ENCODE measurements at regions not wholly inside any gene's neighbourhood (a gene's known extent, or its start where the extent isn't known, plus 50 kb on each side); places are given as distances from the start of the nearest gene placed in this dataset.

DNA sequence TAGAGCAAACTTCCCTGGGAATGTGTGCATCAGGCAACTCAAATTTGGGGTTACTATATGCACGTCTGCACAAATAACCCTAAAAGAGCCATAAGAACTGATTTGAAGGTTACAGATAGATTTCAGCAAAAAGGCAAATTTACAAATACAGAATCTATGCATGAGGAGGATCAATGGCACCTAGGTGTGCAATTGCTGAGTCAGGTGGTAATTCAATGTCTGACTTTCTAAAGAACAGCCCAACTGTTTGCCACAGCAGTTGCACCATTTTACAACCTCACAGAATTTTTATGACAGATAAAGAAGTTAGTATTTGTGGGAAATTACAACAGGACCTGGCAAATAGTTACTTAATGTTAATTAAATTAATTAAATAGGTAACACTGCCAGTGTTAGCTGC is 405.5 kb downstream of the TMEM114 start:
- TF ChIP-seq, protein P1, sequence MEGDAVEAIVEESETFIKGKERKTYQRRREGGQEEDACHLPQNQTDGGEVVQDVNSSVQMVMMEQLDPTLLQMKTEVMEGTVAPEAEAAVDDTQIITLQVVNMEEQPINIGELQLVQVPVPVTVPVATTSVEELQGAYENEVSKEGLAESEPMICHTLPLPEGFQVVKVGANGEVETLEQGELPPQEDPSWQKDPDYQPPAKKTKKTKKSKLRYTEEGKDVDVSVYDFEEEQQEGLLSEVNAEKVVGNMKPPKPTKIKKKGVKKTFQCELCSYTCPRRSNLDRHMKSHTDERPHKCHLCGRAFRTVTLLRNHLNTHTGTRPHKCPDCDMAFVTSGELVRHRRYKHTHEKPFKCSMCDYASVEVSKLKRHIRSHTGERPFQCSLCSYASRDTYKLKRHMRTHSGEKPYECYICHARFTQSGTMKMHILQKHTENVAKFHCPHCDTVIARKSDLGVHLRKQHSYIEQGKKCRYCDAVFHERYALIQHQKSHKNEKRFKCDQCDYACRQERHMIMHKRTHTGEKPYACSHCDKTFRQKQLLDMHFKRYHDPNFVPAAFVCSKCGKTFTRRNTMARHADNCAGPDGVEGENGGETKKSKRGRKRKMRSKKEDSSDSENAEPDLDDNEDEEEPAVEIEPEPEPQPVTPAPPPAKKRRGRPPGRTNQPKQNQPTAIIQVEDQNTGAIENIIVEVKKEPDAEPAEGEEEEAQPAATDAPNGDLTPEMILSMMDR (IDR thresholded peaks at IDR 0.05; ENCODE audit: insufficient read depth, low read length, poor library complexity, severe bottlenecking), result no peak
- no peaks in the 10 kb centered on the region for H3K27me3 ChIP-seq (replicated peaks; ENCODE audit: control insufficient read depth, insufficient read depth, low read length)
- no peak for DNase-seq (ENCODE audit: extremely low read depth, insufficient read length)
- no peak overlapping the region for H3K4me3 ChIP-seq (replicated peaks; ENCODE audit: low read depth, low read length)
- no peaks in the 10 kb centered on the region for H3K36me3 ChIP-seq (ENCODE audit: control insufficient read depth, insufficient read depth, low read length)

DNA sequence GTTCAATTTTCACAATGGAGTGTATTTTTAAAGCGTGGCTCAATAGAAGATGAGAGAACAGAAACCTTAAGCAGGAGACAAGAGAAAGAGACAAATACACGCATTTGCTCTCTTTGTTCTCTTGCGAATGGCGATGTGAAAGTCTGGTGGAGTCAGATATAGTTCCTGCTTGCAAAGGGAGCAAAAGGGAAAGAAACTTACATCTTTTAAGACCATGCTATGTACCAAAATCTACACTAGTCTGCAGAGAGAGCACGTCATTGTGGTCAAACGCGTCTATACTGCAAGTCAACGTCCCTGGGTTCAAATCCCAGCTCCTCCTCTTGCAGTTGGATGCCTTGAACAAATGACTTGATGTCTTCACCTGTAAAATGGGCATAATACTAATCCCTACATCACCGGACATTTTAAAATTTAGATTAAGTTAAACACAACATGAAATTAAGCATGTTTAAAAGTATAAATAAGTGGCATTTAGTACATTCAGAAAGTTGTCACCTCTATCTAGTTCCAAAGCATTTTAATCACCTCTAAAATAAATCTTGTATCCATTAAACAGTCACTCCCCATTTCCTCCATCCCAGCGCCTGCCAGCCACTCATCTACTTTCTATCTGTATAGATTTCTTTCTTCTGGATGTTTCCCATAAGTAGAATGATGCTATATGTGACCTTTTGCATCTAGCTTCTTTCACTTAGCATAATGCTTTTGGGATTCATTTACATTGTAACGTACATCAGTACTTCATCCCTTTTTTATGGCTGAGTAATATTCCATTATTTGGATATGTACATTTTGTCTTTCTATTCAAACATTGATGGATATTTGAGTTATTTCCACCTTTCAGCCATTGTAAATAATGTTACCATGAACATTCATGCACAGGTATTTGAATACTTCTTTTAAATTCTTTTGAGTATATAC is 406.9 kb downstream of the TMEM114 start:
- no peak for DNase-seq (ENCODE audit: extremely low read depth, insufficient read length)

DNA sequence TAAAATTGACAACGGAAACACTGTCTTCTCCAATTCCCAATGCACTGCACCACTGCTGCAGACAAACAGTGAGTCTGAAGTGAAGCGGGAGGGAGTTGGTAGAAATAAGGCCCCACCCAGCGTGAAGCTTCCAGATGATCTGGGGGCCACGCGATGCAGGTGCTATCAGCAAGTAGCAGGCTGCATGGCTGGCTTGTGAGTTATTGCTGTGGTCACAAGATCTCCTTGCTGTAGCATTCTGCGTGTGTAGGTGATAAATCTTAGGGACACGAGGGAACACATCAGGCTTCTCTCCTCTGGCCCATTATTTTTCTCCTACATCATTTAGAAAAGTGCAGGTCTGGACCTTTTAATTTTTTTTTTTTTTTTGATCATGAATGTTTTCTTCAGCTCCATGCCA is 407.6 kb downstream of the TMEM114 start:
- H3K4me3 ChIP-seq (replicated peaks; ENCODE audit: low read depth, low read length), result no peak overlapping the region
- no peaks in the 10 kb centered on the region for H3K36me3 ChIP-seq (ENCODE audit: control insufficient read depth, insufficient read depth, low read length)
- H3K27me3 ChIP-seq (replicated peaks; ENCODE audit: control insufficient read depth, insufficient read depth, low read length), result no peaks in the 10 kb centered on the region
- DNase-seq (ENCODE audit: extremely low read depth, insufficient read length), result no peak
- TF ChIP-seq, protein P1 (IDR thresholded peaks at IDR 0.05; ENCODE audit: insufficient read depth, low read length, poor library complexity, severe bottlenecking), result no peak

More for the DNA sequence above, 406.9 kb downstream of the TMEM114 start:
- Histone ChIP-seq H3K36me3 (ENCODE audit: control insufficient read depth, insufficient read depth, low read length) (no peaks in the 10 kb centered on the region), H3K27me3 (replicated peaks; ENCODE audit: control insufficient read depth, insufficient read depth, low read length) (no peaks in the 10 kb centered on the region), H3K4me3 (replicated peaks; ENCODE audit: low read depth, low read length) (no peak overlapping the region)
- TF ChIP-seq, protein P1 (IDR thresholded peaks at IDR 0.05; ENCODE audit: insufficient read depth, low read length, poor library complexity, severe bottlenecking), result no peak

DNA sequence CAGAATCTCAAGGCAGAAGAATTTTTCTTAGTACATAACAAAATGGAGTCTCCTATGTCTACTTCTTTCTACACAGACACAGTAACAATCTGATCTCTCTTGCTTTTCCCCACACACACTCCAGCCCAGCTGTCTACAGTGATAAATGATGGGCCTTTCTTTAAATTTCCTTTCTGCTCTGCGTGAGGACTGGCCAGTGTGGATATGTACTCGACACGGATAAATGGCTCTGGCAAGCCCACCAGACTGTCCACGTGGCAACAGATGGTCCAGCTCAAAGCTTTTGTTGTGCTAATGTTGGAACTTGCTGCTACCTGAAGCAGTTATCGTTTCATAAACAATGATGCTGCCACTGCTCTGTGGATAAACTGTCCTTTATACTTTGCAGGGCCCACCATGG is 410.7 kb downstream of the TMEM114 start:
- H3K4me3 ChIP-seq (replicated peaks; ENCODE audit: low read depth, low read length), result no peak overlapping the region
- TF ChIP-seq, protein P1 (IDR thresholded peaks at IDR 0.05; ENCODE audit: insufficient read depth, low read length, poor library complexity, severe bottlenecking), result no peak
- H3K27me3 ChIP-seq (replicated peaks; ENCODE audit: control insufficient read depth, insufficient read depth, low read length), result no peaks in the 10 kb centered on the region
- no peak for DNase-seq (ENCODE audit: extremely low read depth, insufficient read length)
- H3K36me3 ChIP-seq (ENCODE audit: control insufficient read depth, insufficient read depth, low read length), result no peaks in the 10 kb centered on the region

DNA sequence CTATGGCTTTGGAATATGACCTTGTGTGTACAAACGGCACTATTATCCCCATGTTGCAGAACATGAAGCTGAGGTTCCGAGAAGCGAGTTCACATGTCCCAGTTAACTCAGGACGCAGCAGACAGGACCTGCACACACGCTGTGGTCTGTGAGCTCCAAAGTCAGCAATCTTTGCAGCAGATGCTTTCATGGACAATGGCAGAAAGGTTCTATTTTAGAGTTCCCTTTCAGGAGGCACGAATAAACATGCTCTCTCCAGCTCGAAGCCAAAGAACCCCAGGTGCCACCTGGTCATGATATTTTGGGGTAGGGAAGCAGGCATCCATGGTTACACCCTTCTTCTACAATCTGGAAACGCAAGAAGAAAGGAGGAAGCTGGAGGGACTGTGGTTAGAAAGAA is 412.0 kb downstream of the TMEM114 start:
- TF ChIP-seq, protein P1 (IDR thresholded peaks at IDR 0.05; ENCODE audit: insufficient read depth, low read length, poor library complexity, severe bottlenecking), result no peak
- Histone ChIP-seq H3K27me3 (replicated peaks; ENCODE audit: control insufficient read depth, insufficient read depth, low read length) (no peaks in the 10 kb centered on the region), H3K36me3 (ENCODE audit: control insufficient read depth, insufficient read depth, low read length) (no peaks in the 10 kb centered on the region), H3K4me3 (replicated peaks; ENCODE audit: low read depth, low read length) (no peak overlapping the region)
- DNase-seq (ENCODE audit: extremely low read depth, insufficient read length), result no peak
